ENCODE measurements at regions not wholly inside any gene's neighbourhood (a gene's known extent, or its start where the extent isn't known, plus 50 kb on each side); places are given as distances from the start of the nearest gene placed in this dataset.
"Not testable (repeated sequence)": the region's sequence is repeated elsewhere in the genome, so short reads cannot be mapped to it uniquely, and the experiment has no call there.

DNA sequence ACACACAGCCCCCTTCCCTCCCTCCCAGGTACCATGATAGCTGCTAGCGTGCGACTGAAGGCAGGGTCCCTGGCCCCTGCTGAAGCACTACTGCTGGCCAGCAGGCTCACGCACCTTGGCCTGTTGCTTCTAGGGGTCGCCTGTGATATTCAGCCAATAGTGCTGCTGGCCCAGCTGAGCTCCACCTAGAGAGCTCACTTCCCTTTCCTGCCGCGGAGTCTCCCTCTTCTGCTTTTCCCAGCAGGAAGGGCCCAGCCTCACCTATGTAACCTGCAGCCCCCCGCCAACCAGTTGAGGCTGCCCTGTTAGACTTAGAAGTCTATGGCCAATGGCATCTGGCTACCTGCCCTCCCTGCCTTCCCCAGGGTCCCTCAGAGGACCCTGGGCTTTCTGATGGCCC, 175.5 kb upstream of the ZSCAN2 start:
- H3K9ac ChIP-seq; H4K20me1 ChIP-seq (ENCODE audit: insufficient read depth); H3K4me2 ChIP-seq; H3K27me3 ChIP-seq (ENCODE audit: insufficient read depth, low read depth); H3K79me2 ChIP-seq (ENCODE audit: insufficient read depth, low read depth); H2AFZ ChIP-seq (ENCODE audit: low read depth); H3K27ac ChIP-seq; H3K4me1 ChIP-seq (ENCODE audit: low read depth, poor library complexity, severe bottlenecking); H3K36me3 ChIP-seq (ENCODE audit: insufficient read depth); H3K4me3 ChIP-seq (IDR thresholded peaks at IDR 0.05; ENCODE audit: insufficient read depth, low read depth, low read length): not testable (repeated sequence)

DNA sequence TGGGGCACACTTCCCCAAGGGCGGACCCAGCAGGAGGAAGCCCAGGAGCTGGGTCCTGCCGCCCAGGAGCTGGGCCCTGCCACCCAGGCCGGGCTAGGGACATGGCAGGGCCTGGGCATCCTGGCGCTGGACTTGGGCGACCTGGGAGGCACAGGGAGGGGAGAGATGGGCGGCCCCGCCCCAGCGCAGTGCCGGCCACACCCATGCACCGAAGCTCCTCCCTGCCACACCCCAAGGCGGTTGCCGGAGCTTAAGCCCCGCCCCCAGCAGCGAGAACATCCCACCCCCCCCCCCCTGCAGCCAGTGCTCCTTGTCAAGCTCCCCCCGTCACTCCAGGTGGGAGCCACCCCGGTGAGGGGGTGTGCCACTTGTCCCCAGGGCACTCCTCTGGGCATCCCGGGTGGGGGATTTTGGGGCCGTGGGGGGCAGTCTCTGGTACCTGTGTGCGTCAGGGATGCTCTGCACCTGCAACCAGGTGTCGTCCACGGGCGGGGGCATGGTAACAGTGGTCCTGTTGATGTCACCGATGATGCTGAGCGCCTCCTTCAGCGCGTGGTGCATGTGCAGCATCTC, 127.4 kb upstream of the ZSCAN2 start:
- not testable (repeated sequence) for H3K79me2 ChIP-seq (ENCODE audit: insufficient read depth, low read depth); H3K4me3 ChIP-seq (IDR thresholded peaks at IDR 0.05; ENCODE audit: insufficient read depth, low read depth, low read length); H3K4me1 ChIP-seq (ENCODE audit: low read depth, poor library complexity, severe bottlenecking); H3K36me3 ChIP-seq (ENCODE audit: insufficient read depth); H3K4me2 ChIP-seq; H3K9ac ChIP-seq; H2AFZ ChIP-seq (ENCODE audit: low read depth); H3K27ac ChIP-seq; H3K27me3 ChIP-seq (ENCODE audit: insufficient read depth, low read depth); H4K20me1 ChIP-seq (ENCODE audit: insufficient read depth)

DNA sequence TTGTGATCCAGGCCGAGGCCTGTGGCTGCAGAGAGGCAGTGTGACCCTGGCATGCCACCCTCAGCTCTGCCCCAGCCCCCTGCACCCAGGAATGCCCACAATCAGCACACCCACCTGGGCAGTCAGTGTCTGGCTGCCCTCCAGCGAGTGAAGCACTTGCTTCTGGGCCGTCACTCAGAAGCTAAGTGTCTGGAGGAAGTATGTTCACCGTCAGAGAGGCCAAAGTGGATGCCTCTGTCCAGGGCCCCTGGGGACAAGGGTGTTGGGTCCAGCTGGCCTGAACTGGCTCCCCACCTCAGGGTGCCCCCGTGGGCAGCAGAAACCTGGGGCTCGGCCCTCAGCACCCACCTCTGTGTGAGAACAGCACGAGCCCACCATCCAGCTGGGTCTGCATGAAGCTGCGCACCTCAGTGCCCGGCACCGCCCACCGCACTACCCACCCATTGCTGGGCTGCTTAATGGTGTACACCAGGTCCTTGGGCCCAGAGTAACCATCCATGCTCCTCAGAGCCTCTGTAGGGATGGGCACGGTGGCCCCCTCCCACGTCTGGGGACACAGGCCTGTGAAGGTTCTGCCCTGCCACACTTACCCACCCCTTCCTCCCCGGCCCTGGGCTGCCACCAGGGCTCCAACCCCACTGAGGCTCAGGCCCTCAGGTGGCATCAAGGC, 124.3 kb upstream of the ZSCAN2 start:
- H4K20me1 ChIP-seq (ENCODE audit: insufficient read depth); H3K27me3 ChIP-seq (ENCODE audit: insufficient read depth, low read depth); H3K36me3 ChIP-seq (ENCODE audit: insufficient read depth); H3K79me2 ChIP-seq (ENCODE audit: insufficient read depth, low read depth); H2AFZ ChIP-seq (ENCODE audit: low read depth); H3K4me3 ChIP-seq (IDR thresholded peaks at IDR 0.05; ENCODE audit: insufficient read depth, low read depth, low read length); H3K4me1 ChIP-seq (ENCODE audit: low read depth, poor library complexity, severe bottlenecking); H3K27ac ChIP-seq; H3K4me2 ChIP-seq; H3K9ac ChIP-seq: not testable (repeated sequence)

DNA sequence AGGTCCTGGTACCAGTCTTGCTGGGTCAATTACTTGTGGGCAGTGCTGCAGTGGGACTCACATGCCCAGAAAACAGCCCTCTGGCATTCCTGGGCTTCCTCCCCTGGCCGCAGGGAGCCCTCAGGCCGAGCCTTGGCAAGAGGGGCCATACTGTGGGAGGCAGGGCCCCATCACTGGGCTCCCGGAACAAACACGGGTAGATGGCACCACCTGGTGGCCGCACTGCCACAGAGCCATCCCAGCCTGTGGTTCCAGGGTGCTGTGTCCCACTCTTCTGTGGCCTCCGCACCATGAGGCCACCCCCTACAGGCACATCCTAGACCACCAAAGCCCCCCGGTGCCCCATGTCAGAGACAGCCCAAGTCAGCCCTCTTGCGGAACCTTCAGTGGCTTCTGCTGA, 123.3 kb upstream of the ZSCAN2 start:
- not testable (repeated sequence) for H3K4me2 ChIP-seq; H3K27me3 ChIP-seq (ENCODE audit: insufficient read depth, low read depth); H3K4me1 ChIP-seq (ENCODE audit: low read depth, poor library complexity, severe bottlenecking); H3K9ac ChIP-seq; H3K4me3 ChIP-seq (IDR thresholded peaks at IDR 0.05; ENCODE audit: insufficient read depth, low read depth, low read length); H4K20me1 ChIP-seq (ENCODE audit: insufficient read depth); H3K79me2 ChIP-seq (ENCODE audit: insufficient read depth, low read depth); H2AFZ ChIP-seq (ENCODE audit: low read depth); H3K36me3 ChIP-seq (ENCODE audit: insufficient read depth); H3K27ac ChIP-seq

DNA sequence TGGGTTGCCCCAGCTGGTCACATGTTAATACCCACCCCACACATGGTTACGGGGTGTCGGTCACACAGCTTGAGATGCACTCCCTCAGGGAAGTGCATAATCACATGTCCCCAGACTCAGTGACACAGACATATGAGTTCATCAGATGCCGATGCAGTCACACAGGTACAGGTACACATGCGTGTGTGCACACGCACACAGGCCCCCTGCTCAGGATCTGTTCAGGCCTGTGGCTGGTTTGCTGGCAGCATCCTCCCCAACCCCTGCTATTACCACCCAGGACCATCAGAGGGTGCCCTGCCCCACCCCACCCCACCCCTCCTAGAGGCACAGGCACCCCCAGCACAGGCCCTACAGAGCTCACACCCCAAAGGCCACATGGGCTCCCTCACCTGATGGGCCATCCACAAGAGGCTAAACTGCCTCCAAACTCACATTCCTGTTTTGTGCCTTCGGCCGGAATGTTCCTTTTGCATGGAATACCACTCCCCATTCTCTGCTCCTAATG, 120.6 kb upstream of the ZSCAN2 start:
- not testable (repeated sequence) for H3K79me2 ChIP-seq (ENCODE audit: insufficient read depth, low read depth); H4K20me1 ChIP-seq (ENCODE audit: insufficient read depth); H3K27ac ChIP-seq; H3K27me3 ChIP-seq (ENCODE audit: insufficient read depth, low read depth); H3K36me3 ChIP-seq (ENCODE audit: insufficient read depth); H3K4me3 ChIP-seq (IDR thresholded peaks at IDR 0.05; ENCODE audit: insufficient read depth, low read depth, low read length); H3K4me1 ChIP-seq (ENCODE audit: low read depth, poor library complexity, severe bottlenecking); H2AFZ ChIP-seq (ENCODE audit: low read depth); H3K4me2 ChIP-seq; H3K9ac ChIP-seq

DNA sequence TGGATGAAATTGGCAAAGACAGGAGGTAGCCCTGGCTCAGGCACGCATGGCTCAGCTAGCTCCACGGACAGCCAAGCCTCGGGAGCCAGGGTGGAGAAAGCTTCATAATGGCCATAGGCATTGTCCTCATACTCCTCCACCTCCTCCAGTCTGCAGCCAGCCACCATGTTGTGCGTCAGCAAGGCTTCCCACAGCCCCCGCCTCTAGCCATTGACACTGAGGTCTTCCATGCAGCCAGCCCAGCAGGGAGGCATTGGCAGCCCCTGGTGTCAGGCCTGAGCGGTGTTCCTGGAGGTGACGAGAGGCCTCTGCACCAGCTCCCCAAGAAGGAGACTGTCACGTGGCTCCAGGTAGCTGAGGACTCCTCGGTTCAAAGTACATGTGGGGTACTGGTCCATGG, 117.0 kb upstream of the ZSCAN2 start:
- not testable (repeated sequence) for H3K36me3 ChIP-seq (ENCODE audit: insufficient read depth); H3K79me2 ChIP-seq (ENCODE audit: insufficient read depth, low read depth); H3K9ac ChIP-seq; H2AFZ ChIP-seq (ENCODE audit: low read depth); H3K4me2 ChIP-seq; H3K4me1 ChIP-seq (ENCODE audit: low read depth, poor library complexity, severe bottlenecking); H4K20me1 ChIP-seq (ENCODE audit: insufficient read depth); H3K4me3 ChIP-seq (IDR thresholded peaks at IDR 0.05; ENCODE audit: insufficient read depth, low read depth, low read length); H3K27ac ChIP-seq; H3K27me3 ChIP-seq (ENCODE audit: insufficient read depth, low read depth)

DNA sequence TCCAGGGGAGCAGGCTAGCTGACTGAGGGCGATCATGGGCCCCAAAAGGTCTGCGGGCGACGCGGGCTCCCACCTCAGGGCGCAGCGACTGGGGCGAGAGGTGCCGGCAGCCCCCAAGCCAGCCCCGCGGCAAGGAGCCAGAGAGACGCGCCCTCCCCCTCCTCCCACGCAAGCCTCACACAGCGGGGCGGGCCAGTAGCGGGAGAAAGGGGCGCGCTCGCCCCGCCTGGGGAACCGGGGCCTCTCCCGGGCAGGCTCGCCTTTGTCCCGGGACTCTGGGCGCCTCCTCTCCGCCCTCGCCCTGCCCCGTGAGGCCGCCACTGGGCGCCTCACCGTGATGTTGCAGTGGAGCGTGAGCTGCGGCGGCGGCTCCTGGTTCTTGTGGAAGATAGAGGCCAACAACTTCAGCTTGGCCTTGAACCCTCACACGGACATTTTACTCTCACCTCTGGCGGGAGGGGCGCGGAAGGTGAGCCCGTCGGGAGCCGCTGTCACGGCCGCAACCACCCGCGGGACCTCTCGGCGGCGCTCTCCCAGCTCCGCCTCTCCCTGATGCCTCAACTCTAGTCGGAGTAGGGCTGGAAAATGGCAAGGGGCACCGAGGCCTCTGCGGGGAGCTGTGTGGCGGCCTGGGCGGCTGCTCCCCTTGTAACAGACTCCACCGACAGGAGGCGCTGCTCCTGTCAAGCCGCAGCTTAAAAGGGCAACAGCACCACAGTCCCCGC, 100.5 kb upstream of the ZSCAN2 start:
- H3K36me3 ChIP-seq (ENCODE audit: insufficient read depth); H3K27ac ChIP-seq; H2AFZ ChIP-seq (ENCODE audit: low read depth); H3K4me1 ChIP-seq (ENCODE audit: low read depth, poor library complexity, severe bottlenecking); H3K9ac ChIP-seq; H3K79me2 ChIP-seq (ENCODE audit: insufficient read depth, low read depth); H3K4me3 ChIP-seq (IDR thresholded peaks at IDR 0.05; ENCODE audit: insufficient read depth, low read depth, low read length); H3K27me3 ChIP-seq (ENCODE audit: insufficient read depth, low read depth); H4K20me1 ChIP-seq (ENCODE audit: insufficient read depth); H3K4me2 ChIP-seq: not testable (repeated sequence)

DNA sequence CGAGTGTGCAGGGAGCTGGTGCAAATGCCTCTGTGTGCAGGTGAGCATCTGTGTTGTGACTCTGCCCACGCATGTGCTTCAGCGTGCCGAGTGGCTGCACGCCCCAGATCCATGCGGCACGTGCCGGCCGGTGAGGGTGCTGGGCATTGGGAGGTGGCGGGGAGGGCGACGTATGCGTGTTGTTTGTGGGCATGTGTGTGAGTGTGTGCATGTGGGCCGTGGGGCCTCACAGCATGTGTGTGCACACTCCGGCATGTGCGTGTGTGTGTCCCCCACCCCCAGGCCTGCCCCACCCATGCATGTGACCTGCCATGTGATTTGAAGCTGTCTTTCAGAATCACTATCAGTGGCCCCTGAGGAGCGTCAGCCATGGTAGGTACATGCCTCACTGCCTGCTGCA, 97.7 kb upstream of the ZSCAN2 start:
- H3K27me3 ChIP-seq (ENCODE audit: insufficient read depth, low read depth); H4K20me1 ChIP-seq (ENCODE audit: insufficient read depth); H3K79me2 ChIP-seq (ENCODE audit: insufficient read depth, low read depth); H3K36me3 ChIP-seq (ENCODE audit: insufficient read depth); H3K4me2 ChIP-seq; H3K27ac ChIP-seq; H3K4me1 ChIP-seq (ENCODE audit: low read depth, poor library complexity, severe bottlenecking); H3K9ac ChIP-seq; H3K4me3 ChIP-seq (IDR thresholded peaks at IDR 0.05; ENCODE audit: insufficient read depth, low read depth, low read length); H2AFZ ChIP-seq (ENCODE audit: low read depth): not testable (repeated sequence)

DNA sequence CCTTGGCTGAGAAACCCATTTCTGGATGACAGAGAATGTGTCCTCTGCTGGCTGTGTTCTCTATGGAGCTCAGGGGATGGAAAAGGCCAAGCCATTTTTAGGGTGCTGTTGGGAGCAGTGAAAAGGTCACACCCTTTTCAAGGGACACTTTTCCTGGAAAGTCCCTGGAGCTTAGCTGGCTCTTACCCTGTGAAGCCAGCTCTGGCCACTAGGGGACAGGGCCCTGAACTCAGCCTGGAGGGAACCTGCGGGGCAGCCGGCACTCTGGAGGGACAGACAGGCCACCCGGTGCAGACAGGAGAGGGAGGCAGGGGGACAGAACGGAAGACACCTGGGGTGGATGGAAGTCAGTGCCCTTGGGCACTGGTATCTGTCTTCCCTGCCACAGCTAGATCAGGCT, 95.3 kb upstream of the ZSCAN2 start:
- H3K27ac ChIP-seq; H3K4me1 ChIP-seq (ENCODE audit: low read depth, poor library complexity, severe bottlenecking); H3K79me2 ChIP-seq (ENCODE audit: insufficient read depth, low read depth); H3K4me2 ChIP-seq; H3K4me3 ChIP-seq (IDR thresholded peaks at IDR 0.05; ENCODE audit: insufficient read depth, low read depth, low read length); H2AFZ ChIP-seq (ENCODE audit: low read depth); H3K9ac ChIP-seq; H3K36me3 ChIP-seq (ENCODE audit: insufficient read depth); H4K20me1 ChIP-seq (ENCODE audit: insufficient read depth); H3K27me3 ChIP-seq (ENCODE audit: insufficient read depth, low read depth): not testable (repeated sequence)

DNA sequence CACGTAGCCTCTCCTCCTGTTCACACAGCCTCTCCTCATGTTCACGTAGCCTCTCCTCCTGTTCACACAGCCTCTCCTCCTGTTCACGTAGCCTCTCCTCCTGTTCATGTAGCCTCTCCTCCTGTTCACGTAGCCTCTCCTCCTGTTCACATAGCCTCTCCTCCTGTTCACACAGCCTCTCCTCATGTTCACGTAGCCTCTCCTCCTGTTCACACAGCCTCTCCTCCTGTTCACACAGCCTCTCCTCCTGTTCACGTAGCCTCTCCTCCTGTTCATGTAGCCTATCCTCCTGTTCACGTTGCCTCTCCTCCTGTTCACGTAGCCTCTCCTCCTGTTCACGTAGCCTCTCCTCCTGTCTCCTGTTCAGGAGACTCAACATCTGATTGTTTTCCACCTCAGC, 88.5 kb upstream of the ZSCAN2 start:
- not testable (repeated sequence) for H3K79me2 ChIP-seq (ENCODE audit: insufficient read depth, low read depth); H3K36me3 ChIP-seq (ENCODE audit: insufficient read depth); H3K27ac ChIP-seq; H3K4me3 ChIP-seq (IDR thresholded peaks at IDR 0.05; ENCODE audit: insufficient read depth, low read depth, low read length); H2AFZ ChIP-seq (ENCODE audit: low read depth); H3K27me3 ChIP-seq (ENCODE audit: insufficient read depth, low read depth); H3K9ac ChIP-seq; H3K4me2 ChIP-seq; H3K4me1 ChIP-seq (ENCODE audit: low read depth, poor library complexity, severe bottlenecking); H4K20me1 ChIP-seq (ENCODE audit: insufficient read depth)

Data from KMS-11 (cell line).